DOHH2 (cell line): ENCODE measurements at regions not wholly inside any gene's neighbourhood (a gene's known extent, or its start where the extent isn't known, plus 50 kb on each side); places are given as distances from the start of the nearest gene placed in this dataset.

Experiments
- H3F3A ChIP-seq: fragments of 200-600 bp; sonication (generic), shearing (Covaris generic); 2 replicates; pipeline ENCODE4 v1.6.0; 2016; ENCODE audit warnings: antibody characterized with exemption, mild to moderate bottlenecking; ENCODE audit not compliant: control insufficient read depth, insufficient read depth
- H3K27ac ChIP-seq: fragments of 200-600 bp; sonication (generic); 2 replicates; pipeline ENCODE4 v1.5.1; 2014; ENCODE audit warnings: low read depth, mild to moderate bottlenecking, low read length, moderate library complexity
- H3K27me3 ChIP-seq: fragments of 200-600 bp; sonication (generic); 2 replicates; pipeline ENCODE4 v1.6.1; 2014; ENCODE audit warnings: mild to moderate bottlenecking, low read length, mixed read lengths; ENCODE audit not compliant: control insufficient read depth
- H3K36me3 ChIP-seq: fragments of 200-600 bp; sonication (generic); 2 replicates; pipeline ENCODE4 v1.6.1; 2014; ENCODE audit warnings: mild to moderate bottlenecking, low read length, moderate library complexity, mixed read lengths; ENCODE audit not compliant: control insufficient read depth
- H3K4me1 ChIP-seq: fragments of 200-600 bp; sonication (generic); 2 replicates; pipeline ENCODE4 v1.6.1; 2014; ENCODE audit warnings: mild to moderate bottlenecking, low read length, mixed read lengths; ENCODE audit not compliant: control insufficient read depth
- H3K4me2 ChIP-seq: fragments of 200-600 bp; sonication (generic); 2 replicates; pipeline ENCODE4 v1.6.0; 2014; ENCODE audit warnings: mild to moderate bottlenecking, low read length, moderate library complexity
- H3K4me3 ChIP-seq: fragments of 200-600 bp; sonication (generic); 2 replicates; pipeline ENCODE4 v1.5.1; 2014; ENCODE audit warnings: mild to moderate bottlenecking, low read length, mixed read lengths
- H3K79me2 ChIP-seq: fragments of 200-600 bp; sonication (generic); 2 replicates; pipeline ENCODE4 v1.6.1; 2014; ENCODE audit warnings: mild to moderate bottlenecking, low read length, mixed read lengths; ENCODE audit not compliant: control insufficient read depth
- H3K9me2 ChIP-seq: fragments of 200-600 bp; sonication (generic); replicated peaks from 2 replicates; pipeline ENCODE4 v1.6.1; 2014; ENCODE audit warnings: mild to moderate bottlenecking, low read length, mixed read lengths; ENCODE audit not compliant: control insufficient read depth
- H3K9me3 ChIP-seq: fragments of 200-600 bp; sonication (generic); 2 replicates; pipeline ENCODE4 v1.6.1; 2014; ENCODE audit warnings: antibody characterized with exemption, low read length, mixed read lengths; ENCODE audit not compliant: control insufficient read depth, insufficient read depth
- H4K20me1 ChIP-seq: fragments of 200-600 bp; sonication (generic); 2 replicates; pipeline ENCODE4 v1.6.0; 2014; ENCODE audit warnings: low read depth, mild to moderate bottlenecking, antibody characterized with exemption, low read length, moderate library complexity; ENCODE audit not compliant: control insufficient read depth, insufficient read depth
- CTCF ChIP-seq: fragments of 200-600 bp; sonication (generic); IDR thresholded peaks from one replicate; pipeline ENCODE4 v1.5.1; 2014; ENCODE audit warnings: antibody characterized with exemption, mild to moderate bottlenecking, low read depth, low read length; ENCODE audit not compliant: poor library complexity, severe bottlenecking
- EZH2phosphoT487 ChIP-seq: fragments of 200-600 bp; sonication (generic); IDR thresholded peaks from 2 replicates; pipeline ENCODE4 v1.6.1; 2017; ENCODE audit warnings: borderline replicate concordance, mild to moderate bottlenecking, antibody characterized with exemption, low read length, moderate library complexity, mixed read lengths

GRCh38 chr14:71538938-71539649 lies 393.1 kb upstream of the RGS6 start:
- H3K4me2 ChIP-seq, result peak overlapping the region; percentile 52

GRCh38 chr14:71539650-71540285 lies 392.5 kb upstream of the RGS6 start:
- peak overlapping the region; percentile 24; the same call in 1 of the 2 replicates for H3K4me3 ChIP-seq
- no peaks in the 10 kb centered on the region for H3K9me2 ChIP-seq
- H3F3A ChIP-seq, result peaks cover 39% of the 10 kb centered on the region
- H3K4me1 ChIP-seq, result peaks cover 39% of the 10 kb centered on the region
- H3K27ac ChIP-seq, result no peak overlapping the region
- peak overlapping the region; percentile 52 for H3K4me2 ChIP-seq
- H3K9me3 ChIP-seq, result no peaks in the 10 kb centered on the region
- H4K20me1 ChIP-seq, result no peaks in the 10 kb centered on the region
- H3K36me3 ChIP-seq, result no peaks in the 10 kb centered on the region
- H3K27me3 ChIP-seq, result no peaks in the 10 kb centered on the region
- TF ChIP-seq CTCF, result no peak
- TF ChIP-seq EZH2phosphoT487, result no peak
- no peaks in the 10 kb centered on the region for H3K79me2 ChIP-seq

More at GRCh38 chr14:71538938-71539649, 393.1 kb upstream of the RGS6 start:
- H3K9me3 ChIP-seq, result no peaks in the 10 kb centered on the region
- TF ChIP-seq EZH2phosphoT487 (no peak), CTCF (no peak)
- H3K9me2 ChIP-seq, result no peaks in the 10 kb centered on the region
- peaks cover 39% of the 10 kb centered on the region for H3K4me1 ChIP-seq
- H3F3A ChIP-seq, result peaks cover 34% of the 10 kb centered on the region
- no peaks in the 10 kb centered on the region for H3K36me3 ChIP-seq
- no peaks in the 10 kb centered on the region for H4K20me1 ChIP-seq
- no peaks in the 10 kb centered on the region for H3K79me2 ChIP-seq
- no peak overlapping the region for H3K4me3 ChIP-seq
- no peak overlapping the region for H3K27ac ChIP-seq
- H3K27me3 ChIP-seq, result no peaks in the 10 kb centered on the region

GRCh38 chr14:71541271-71541670 lies 391.0 kb upstream of the RGS6 start:
- peak overlapping the region; percentile 66 for H3K4me2 ChIP-seq
- no peaks in the 10 kb centered on the region for H4K20me1 ChIP-seq
- peak overlapping the region; percentile 62 for H3K4me3 ChIP-seq
- H3K27ac ChIP-seq, result peak overlapping the region; percentile 36
- TF ChIP-seq CTCF (no peak), EZH2phosphoT487 (no peak)
- no peaks in the 10 kb centered on the region for H3K9me3 ChIP-seq
- no peaks in the 10 kb centered on the region for H3K9me2 ChIP-seq
- no peaks in the 10 kb centered on the region for H3K27me3 ChIP-seq
- H3F3A ChIP-seq, result peaks cover 39% of the 10 kb centered on the region
- no peaks in the 10 kb centered on the region for H3K36me3 ChIP-seq
- H3K79me2 ChIP-seq, result no peaks in the 10 kb centered on the region
- H3K4me1 ChIP-seq, result peaks cover 39% of the 10 kb centered on the region
